ENCODE measurements at regions not wholly inside any gene's neighbourhood (a gene's known extent, or its start where the extent isn't known, plus 50 kb on each side); places are given as distances from the start of the nearest gene placed in this dataset.

DNA sequence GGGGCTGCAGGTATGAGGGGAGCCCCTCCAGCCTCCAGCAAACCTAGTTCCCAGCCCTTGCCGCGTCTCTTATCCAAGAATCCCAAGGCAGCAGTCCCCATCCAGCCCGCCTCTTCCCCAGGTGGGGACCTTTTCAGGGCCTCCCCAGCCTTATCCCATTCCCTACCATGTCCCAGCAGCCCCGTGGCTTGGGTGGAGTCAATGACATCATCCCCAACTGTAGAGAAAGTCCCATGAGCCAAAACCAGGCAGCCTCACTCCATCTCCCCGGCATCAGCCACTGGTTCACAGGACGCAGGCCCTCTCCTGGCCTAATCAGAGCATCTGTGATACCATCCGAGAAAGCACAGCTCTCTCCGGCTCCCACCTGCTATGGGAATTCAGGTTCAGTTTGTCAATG, 131.0 kb downstream of the NCOR2 start:
- H3K4me3 ChIP-seq (ENCODE audit: low read depth, low read length), result no peak overlapping the region
- TF ChIP-seq, protein P1, sequence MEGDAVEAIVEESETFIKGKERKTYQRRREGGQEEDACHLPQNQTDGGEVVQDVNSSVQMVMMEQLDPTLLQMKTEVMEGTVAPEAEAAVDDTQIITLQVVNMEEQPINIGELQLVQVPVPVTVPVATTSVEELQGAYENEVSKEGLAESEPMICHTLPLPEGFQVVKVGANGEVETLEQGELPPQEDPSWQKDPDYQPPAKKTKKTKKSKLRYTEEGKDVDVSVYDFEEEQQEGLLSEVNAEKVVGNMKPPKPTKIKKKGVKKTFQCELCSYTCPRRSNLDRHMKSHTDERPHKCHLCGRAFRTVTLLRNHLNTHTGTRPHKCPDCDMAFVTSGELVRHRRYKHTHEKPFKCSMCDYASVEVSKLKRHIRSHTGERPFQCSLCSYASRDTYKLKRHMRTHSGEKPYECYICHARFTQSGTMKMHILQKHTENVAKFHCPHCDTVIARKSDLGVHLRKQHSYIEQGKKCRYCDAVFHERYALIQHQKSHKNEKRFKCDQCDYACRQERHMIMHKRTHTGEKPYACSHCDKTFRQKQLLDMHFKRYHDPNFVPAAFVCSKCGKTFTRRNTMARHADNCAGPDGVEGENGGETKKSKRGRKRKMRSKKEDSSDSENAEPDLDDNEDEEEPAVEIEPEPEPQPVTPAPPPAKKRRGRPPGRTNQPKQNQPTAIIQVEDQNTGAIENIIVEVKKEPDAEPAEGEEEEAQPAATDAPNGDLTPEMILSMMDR (conservative IDR thresholded peaks at IDR 0.05; ENCODE audit: low read depth, low read length), result no peak
- no peak for DNase-seq (ENCODE audit: low read depth)

DNA sequence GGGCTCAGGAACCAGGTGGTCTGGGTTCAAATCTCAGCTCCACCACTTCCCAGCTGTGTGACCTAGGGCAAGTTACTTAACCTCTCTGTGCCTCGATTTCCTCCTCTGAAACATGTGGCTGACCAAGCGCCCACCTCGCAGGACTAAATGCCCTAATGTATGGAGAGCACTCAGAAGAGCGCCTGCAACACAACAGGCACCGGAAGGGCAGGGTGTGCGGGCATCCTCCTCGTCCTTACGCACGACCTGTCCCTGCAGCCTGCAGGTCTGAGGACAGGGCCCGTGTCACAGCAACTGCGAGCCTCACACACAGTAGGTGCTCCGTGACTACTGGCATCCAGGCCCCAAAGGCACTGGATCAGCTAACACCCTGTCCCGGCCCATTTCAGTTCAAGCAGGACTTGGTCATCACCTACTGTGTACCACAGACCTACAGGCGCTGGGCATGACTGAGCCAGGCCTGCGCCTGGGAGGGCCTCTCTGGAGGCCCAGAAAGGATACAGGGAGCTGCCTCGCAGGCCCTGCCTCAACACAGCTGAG, 131.5 kb downstream of the NCOR2 start:
- TF ChIP-seq, protein P1 (conservative IDR thresholded peaks at IDR 0.05; ENCODE audit: low read depth, low read length), result no peak
- H3K4me3 ChIP-seq (ENCODE audit: low read depth, low read length), result no peak overlapping the region
- no peak for DNase-seq (ENCODE audit: low read depth)

DNA sequence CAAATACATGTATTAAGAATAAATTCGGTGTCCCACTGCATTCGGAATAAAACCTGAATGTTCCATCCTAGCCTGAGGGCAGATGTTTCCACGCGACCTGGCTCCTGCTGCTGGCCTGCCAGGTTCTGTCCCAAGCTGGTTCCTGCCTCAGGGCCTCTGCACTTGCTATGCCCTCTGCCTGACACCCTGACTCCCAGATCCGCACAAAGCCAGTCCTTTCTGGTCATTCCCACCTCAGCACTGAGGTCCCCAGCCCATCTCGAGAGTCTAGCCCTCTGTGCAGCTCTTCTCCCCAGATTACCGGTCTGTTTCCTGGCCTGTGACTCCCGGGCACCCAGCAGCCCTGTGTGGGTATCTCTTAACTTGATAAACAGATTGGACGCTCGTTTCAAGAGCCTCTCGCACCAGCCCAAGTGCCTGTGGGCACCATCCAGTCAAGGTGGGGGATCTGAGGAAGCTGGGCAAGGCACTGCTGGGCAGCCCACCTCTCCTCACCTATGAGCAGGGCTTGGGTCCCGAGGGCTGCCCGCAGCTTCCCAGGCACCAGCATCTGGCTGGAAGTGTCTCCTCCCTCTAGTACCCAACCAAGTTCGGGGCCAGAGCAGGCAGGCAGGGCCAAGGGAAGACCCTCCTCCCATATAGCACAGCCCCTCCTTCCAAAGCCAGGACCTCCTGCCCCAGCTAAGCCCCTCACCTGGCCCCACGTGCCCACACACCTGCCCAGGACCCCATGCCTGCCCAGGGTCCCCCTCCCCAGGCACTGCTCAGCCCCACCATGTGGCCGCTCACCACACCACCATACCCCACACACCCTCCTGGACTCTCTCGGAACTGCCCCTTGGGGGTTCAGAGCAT, 132.2 kb downstream of the NCOR2 start:
- TF ChIP-seq, protein P1 (conservative IDR thresholded peaks at IDR 0.05; ENCODE audit: low read depth, low read length), result no peak
- no peak for DNase-seq (ENCODE audit: low read depth)
- no peak overlapping the region for H3K4me3 ChIP-seq (ENCODE audit: low read depth, low read length)

DNA sequence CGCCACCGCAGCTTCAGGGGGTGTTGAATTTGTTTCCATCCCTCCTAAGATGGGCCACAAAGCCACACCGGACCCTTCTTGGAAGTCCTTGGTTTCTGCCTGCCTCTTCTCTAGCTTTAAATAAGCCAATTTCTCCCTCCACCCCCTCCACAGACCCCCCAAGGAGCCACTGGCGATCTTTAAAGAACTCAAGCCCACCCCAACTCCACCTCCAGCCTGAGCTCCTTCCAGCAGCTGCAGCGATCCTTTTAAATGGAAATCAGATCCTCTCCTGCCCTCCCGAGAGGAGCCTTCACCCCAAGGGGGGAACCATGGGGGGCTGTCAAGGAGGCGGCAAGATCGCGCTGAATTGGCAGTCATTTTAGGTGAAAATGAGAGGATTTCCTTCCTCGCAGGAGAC, 133.1 kb downstream of the NCOR2 start:
- DNase-seq (ENCODE audit: low read depth), result no peak
- TF ChIP-seq, protein P1 (conservative IDR thresholded peaks at IDR 0.05; ENCODE audit: low read depth, low read length), result no peak
- no peak overlapping the region for H3K4me3 ChIP-seq (ENCODE audit: low read depth, low read length)

DNA sequence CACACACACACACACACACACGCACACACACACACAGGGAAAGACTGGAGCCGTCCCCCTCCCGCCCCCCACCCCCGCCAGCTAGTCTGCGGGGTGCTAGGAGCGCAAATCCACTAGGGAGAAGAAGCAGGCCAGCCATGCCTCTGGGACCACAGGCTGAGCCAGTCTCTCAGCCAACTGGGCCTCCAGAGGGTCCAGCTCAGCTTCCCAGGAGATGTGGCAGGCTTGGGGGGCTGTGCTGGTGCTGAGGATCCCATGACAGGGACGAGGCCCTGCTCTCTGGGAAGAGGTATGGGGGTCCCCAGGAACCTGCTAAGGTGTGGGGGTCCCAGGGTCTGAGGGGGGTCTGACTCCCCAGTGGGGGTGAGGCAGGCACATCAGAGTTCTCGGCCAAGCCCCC, 133.5 kb downstream of the NCOR2 start:
- TF ChIP-seq, protein P1 (conservative IDR thresholded peaks at IDR 0.05; ENCODE audit: low read depth, low read length), result no peak
- DNase-seq (ENCODE audit: low read depth), result no peak
- H3K4me3 ChIP-seq (ENCODE audit: low read depth, low read length), result no peak overlapping the region

DNA sequence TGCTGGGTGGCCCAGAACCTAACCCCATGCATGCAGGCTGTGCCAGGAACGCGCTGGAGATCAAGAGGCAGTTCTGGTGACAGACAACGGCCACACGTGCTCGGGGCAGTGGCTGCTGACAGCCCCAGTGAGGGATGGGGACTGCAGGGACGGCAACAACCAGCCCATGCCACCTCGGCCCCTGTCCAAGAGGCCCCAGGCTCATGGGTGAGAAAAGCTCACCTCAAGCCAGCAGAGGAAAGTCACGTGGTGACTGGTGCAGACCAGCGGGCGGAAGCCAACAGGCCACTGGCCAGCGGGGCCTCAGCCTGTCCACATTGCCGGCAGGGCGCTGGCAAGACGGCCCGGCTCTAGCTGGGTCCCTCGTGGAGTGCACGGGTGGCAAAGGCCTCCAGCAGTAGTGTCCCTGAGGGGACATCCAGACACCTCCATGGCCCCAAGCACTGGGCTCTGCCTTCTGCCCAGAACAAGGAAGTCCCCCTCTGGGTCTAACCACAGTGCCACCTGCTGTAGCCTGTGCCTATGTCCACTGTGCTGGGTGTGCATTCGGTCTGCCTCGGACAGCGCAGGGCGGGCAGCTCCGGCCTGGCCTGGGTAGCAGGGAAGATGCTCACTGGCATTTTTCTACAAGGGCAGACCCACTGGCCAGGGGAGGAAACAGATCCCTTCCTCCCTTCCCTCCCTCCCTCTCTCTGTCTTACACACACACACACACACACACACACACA, 134.1 kb downstream of the NCOR2 start:
- TF ChIP-seq, protein P1 (conservative IDR thresholded peaks at IDR 0.05; ENCODE audit: low read depth, low read length), result no peak
- no peak overlapping the region for H3K4me3 ChIP-seq (ENCODE audit: low read depth, low read length)
- no peak for DNase-seq (ENCODE audit: low read depth)

All from epithelial cell of proximal tubule (primary cell).